GM21717 (cell line): ENCODE measurements at regions not wholly inside any gene's neighbourhood (a gene's known extent, or its start where the extent isn't known, plus 50 kb on each side); places are given as distances from the start of the nearest gene placed in this dataset.

Source experiments
- ATAC-seq: cut with Tn5 transposase; IDR thresholded peaks from one replicate; pipeline ENCODE4 v1.9.1; 2021; ENCODE audit warnings: mild to moderate bottlenecking, moderate library complexity; ENCODE audit not compliant: unreplicated experiment

DNA sequence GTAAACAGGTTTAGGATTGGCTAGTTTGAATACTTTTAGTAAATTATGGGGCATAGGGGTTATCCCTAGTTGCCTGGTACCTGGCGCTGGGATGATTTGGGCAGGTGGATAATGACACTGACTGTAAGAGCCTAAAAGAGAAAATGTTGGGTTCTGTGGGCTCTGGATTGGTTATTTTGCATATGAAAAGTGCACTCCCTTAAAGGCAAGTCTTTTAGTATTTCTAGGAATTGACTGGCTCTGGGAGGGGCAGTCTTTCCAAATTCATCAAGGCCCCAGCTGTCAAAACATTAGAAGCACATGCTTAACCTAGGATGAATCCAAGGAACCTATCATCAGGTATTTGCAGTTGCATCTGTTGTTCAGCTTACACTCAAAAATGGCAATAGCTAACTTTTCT, 454.6 kb upstream of the SORCS1 start:
- ATAC-seq, result no peak

DNA sequence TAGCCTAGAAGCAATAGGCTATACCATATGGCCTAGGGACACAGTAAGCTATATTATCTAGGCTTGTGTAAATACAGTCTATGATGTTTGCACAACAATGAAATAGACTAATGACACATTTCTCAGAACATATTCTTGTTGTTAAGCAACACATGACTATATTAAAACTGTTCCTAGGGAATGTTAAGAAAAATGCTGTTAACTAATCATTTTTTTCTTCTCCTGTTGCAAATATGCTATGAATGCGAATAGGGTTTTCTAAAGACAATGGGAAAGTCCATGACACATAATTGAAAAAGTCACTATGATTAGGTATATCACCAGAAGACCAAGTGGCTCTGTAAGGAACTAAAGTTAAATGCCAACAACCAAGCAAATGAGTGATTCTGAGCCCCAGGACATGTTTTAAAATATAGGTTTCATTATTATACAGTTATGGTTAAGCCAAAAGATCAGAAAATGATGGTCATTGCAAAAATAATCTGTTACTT, 454.0 kb upstream of the SORCS1 start:
- ATAC-seq, result no peak

DNA sequence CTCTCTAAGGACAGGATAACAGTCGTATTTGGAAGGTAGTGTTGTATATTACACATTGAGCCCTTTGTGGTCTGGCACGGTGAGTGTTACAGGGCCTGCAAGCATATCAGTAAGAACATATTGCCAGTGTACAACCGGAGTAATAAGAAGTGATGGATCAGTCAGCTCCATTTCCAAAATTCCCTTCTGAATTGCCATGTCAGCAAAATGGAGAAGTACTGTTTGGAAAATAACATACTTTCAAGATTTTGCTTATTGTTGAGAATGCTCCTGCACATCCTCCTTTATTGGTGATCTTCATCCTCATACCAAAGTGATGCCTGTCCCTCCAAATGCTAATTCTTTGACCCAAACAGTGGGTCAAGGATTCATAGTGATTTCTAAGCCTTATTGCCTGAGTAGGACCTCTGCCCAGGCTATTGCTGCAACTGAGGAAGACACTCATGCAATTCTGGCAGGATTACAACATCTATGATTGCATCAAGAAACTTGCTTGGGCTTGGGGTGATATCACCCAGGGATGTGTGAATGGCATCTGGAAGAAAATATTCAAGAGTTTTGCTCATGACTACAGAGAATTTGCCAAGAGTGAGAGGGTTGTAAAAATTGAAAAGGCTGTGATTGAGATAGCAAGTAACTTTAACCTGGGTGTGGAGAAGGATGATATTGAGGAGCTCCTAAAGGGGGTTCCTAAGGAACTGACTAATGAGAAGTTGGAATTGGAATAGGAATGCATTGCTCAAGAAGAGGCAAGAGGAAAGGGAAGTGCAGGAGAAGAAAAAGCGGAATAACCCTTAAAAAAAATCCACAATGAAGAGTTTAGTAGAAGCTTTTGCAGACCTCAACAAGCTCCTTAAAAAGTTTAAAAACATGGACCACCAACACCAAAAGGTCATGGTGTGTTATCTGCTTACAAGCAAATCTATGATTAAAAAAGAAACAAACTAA, 452.2 kb upstream of the SORCS1 start:
- no peak for ATAC-seq

DNA sequence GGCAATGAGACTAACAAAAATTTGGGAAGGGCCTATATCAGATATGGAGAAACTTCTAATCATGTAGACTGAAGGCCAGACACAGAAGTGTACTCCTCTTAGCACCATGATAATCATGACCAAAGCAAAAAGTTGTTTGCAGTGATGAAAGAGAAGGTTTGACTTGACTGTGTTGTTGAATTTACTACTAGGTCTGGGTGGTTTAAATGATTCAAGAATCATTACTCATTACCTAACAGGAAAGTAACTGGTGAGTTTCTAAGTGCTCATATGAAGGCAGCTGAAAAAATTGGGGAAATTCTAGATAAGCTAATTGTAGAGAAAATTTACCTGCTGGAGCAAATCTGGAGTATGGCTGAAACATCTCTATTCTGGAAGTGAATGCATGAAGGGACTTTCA, 451.5 kb upstream of the SORCS1 start:
- no peak for ATAC-seq

DNA sequence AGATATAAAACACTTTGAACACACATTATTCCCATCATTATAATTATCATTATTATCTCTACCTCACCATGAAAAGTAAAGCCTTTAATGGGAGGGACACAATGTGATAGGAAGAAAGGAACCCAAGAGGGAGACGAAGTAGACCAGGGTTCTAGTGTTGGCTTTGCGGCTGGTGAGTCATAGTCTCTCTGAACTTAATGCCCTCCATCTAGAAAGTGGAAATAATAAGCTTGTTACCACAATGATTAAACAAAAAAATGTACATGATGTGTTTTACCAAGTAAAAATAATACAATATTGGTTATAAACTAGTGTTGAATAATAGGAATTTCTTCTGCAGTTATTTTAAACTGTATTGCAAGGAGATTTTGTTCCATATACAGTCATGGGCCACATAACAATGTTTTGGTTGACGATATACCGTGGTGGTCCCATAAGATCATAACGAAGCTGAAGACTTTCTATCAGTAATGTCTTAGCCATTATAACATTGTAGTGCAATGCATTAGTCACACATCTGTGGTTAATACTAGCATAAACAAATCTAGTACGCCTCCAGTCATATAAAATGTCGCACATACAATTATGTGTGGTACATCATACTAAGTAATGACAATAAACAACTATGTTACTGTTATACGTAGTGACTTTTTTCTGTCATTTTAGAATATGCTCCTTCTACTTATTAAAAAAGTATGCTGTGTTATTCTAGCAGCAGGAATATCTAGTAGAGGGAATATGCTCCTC, 450.6 kb upstream of the SORCS1 start:
- no peak for ATAC-seq

DNA sequence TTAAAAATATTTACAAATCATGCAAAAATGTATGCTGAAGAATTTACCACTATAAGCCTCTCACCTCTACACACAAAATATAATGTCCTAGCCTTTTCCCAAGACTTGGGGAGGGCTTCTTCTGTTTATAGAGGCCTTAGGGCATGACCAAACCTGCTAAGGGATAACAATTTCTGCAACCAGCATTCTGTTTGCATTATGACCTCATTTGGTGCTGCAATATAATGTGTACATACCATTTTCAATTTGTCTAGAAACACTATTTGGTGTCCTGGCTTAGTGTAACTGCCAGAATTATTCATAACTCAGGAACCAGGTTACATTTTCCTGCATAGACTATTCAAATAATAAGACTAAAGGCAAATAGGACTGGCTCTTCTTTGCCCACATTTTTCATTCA, 446.6 kb upstream of the SORCS1 start:
- ATAC-seq, result no peak

DNA sequence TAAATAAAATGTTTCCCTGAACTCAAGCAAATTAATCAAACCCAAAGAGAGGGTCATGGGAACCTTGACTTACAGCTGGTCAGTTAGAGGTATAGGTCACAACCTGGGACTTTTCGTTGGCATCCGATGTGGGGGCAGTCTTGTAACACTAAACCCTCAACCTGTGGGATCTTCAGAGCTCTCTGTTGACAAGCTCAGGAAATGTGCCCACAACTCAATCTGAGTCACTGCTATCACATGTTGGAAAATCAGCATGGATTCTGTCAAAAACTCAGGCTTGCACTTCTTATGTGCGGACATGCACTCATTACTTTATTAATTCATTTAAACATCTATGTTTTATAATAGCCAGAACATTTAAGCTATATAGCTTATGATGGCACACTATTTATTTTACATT, 424.6 kb upstream of the SORCS1 start:
- no peak for ATAC-seq

DNA sequence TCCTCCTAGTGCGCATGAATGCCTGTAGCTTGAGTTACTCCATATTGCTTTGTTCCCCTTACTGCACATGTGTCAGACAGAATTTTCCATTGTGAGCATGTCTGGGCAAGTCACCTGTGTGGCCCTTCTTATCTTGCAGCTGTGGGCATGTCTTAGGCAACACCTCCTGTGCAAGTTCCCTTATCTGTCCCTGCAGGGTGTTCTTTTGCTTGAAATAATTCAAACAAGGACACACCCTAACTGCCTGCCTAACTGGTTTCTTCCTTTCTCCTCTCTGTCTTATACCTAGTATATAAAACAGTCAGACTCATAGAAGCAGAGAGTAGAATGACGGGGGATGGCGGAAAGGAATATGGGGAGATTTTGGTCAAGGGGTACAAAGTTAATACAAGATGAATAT, 421.1 kb upstream of the SORCS1 start:
- ATAC-seq, result no peak

DNA sequence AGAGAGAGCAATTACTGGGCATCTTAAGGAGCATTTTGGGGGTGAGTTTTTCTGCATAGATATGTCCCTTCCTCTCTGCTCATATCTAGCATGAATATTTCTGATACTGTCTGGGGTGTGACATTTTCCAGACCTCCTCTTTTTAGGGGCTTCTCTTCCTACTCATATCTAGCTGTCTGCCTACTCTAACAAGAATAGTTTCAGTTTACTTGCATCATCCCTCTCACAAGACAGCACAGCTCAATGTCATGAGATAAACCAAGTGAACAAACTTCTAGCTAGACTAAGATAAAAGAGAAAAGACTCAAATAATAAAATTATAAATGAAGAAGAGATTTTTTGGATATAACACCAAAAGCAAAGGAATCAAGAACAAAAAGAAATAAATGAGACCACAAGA, 419.5 kb upstream of the SORCS1 start:
- ATAC-seq, result no peak

DNA sequence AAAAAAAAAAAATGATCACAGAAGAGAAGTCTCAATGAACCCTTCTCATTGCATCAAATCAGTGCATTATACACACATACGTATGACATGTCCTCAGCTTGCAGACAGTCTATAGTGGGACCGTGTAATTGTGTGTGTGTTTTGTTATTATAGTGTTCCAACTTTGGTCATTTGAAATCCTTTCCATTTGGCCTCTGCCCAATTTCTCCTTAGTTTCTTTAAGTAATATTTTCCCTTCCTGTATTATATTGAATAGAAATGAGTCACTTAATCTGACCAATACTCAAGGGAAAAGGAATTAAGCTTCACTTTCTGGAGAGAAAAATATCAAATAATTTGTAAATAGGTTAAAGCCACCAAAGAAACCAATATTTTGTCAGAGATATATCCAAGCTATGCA, 415.5 kb upstream of the SORCS1 start:
- no peak for ATAC-seq

DNA sequence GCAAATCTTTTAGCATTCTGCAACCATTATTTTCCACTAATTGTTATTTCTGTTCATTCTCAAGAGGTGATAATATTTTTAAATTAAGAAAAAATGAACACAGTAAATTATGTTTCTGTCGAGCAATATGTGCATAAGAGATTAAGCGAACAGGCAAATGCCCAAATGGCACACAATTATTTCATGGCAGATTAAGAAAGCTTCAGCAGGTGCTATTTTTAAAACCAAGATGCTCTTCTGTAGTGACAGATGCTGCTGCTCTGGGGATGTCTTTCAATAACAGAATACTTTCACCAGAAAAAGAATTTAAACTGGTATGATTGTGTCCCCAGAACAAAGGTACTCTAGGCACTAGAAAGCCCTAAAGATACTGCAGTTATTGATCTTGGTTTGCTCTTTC, 412.7 kb upstream of the SORCS1 start:
- ATAC-seq, result no peak

DNA sequence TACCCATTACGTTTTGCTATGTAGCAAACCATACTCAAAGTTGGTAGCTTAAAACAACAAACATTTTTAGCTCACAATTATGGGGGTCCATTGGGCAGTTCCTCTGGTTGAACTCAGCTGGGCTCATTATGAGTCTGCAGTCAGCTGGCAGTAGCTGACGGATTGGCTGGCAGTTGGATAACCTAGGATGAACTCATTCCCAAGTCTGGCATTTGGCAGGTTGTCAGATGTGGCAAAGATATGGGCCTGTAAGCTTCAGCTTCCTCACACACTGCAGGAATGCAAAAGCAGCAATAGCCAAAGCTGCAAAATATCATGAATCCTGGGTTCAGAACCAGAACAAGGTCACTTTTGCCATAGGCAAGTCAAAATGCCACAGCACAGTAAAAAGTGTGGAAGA, 412.2 kb upstream of the SORCS1 start:
- no peak for ATAC-seq

DNA sequence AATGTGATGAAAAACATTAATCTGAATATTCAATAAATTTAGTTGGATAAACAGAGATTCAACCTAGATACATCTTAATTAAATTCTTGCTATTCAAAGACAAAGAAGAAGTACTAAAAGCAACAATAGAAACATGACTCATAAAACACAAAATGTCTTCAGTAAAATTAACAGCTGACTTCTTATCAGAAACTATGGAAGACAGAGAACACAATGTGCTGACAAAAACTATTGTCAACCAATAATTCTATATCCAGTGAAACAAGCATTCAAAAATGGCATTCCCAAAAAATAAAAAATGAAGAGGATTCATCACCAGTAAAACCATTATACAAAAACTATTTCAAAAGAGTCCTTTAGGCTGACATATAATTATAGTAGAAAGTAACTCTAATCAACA, 400.5 kb upstream of the SORCS1 start:
- no peak for ATAC-seq

DNA sequence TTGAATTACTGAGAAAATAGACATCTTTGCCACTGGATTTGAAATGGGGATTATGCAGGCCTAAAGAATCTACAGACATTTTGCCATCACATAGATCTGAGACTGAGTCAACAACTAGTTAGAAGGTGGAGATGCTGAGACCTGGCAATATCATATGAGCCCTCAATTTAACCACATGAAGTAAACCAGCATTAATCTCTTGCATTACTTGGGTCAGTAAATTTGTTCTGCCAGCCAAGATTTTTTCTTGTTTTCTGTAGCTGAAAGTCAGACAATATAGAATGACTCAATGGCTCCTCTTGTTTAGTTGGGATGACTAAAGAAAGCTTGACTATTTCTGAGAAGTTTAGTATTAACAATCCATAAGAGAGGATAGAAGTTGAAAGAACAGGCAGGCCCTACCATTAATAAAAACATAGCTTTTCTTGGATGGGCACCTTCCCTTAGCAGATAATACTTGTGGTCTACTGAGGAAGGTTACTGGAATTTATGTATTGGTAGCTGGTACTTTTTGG, 396.7 kb upstream of the SORCS1 start:
- no peak for ATAC-seq

DNA sequence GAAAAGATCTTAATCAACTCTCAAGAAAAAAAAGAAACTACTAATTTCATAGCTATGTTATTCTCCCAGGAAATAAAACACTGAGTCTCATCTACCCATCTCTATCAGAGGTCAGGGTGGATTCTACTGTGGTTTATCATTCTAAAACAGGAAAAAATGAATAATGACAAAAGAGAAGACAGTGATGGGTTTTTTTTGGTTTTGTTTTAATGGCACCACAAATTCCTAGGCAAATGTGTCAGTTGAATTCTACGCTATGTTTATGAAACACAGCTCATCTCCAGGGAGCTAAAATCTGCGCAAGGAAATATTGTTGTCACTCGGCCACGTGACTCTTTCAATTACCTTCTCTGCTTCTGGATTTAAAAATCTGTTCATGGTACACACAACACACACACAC, 393.4 kb upstream of the SORCS1 start:
- ATAC-seq, result no peak

DNA sequence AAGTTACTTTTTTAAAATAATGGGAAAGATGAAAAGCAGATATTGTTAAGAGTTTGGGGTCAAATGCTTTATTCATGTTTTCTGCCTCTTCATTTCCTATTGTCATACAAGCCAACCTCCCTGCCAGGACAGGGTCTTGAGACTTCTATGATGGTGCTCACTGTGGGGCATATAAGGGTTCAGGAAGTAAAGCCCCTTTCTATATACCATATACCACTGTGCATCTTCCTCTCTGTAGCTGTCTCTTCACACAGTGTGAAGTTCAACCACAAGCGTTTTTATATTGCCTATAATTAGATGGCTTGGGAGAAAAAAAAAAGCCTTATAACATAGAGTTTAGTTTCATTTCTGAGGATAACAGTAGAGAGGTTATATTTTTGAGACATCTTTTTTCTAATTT, 389.8 kb upstream of the SORCS1 start:
- no peak for ATAC-seq

DNA sequence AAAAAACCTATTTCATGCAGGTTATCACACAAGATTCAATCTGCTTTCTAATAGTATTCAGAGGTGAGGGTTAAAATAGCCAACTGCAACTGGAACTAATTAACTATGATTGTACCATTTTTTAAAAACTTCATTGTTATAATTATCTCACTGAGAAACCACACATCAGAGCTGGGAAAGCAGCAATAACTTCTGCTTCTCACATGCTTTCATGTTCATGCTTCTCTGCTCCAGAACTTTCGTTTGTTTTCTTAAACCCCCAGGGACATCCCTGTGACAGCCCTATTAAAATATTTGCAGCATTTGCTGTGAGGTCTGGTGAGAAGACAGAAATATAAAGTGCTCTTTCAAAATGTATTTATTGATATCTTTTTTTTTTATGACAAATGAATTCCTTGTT, 389.0 kb upstream of the SORCS1 start:
- ATAC-seq, result no peak

DNA sequence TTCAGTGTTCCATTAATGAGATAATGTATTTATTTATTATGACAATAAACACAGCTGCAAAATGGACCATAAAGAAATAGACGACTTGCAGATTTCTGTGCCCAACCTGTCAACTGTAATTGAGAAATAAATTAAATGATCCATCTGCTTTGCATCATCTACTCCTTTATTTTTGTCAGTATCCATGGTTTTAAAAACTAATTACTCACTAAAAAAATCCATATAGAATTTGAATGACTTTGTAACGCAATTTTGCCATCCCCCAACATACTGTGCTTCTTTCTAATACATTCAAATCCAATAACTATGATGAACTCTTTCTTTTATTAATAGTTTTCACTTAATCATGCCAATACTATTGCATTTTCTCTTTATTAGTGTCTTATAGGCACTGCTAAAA, 388.5 kb upstream of the SORCS1 start:
- no peak for ATAC-seq

DNA sequence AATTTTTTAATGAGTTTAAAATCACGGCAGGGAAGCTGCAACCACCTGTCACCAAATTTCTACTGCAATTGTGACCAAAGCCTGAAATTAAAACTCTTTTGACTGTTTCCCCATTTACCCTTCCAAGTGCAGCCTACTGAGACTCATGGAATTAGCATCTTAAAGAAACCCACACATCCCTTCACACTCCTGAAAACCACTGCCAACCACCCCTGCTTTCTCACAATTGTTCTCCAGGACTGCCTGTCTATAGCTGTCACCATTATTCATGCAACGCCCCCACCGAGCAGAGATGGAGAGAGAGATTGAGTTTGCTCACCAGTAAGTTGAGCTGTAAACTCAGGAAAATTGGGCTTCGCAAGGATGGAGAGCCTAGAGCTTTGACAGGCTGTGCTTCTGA, 383.8 kb upstream of the SORCS1 start:
- ATAC-seq, result no peak

DNA sequence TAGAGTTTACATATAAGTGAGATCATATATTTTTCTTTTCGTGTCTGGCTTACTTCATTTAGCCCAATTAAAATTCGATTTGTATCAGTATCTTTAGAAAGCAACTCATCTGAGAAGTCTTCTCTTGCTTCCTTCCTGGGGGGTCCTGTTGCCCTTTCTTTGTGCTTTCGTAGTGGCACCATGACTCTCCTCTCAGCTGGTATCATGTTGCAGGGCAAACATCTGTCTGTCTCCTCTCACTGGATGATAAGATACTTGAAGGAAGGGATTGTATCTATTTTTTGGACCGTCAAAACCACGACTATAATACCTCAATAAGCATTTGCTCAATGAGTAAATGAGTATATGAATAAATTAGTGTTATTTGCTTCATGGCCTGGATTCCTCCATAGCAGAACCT, 382.5 kb upstream of the SORCS1 start:
- ATAC-seq, result no peak

DNA sequence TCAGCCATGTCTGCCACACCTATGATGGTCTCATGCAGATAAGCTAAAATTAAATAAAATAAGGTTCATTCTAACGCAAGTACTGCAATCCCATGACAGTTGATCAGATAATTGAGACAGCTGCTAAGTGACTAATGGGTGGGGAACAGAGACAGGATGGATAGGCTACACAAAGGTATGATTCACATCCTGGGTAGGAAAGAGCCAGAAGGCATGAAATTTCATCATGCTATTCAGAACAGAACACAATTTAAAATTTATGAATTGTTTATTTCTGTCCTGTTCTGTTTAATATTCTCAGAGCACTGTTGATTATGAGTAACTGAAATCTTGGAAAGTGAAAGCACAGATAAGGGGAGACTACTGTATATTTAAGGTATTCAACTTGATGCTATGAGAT, 381.8 kb upstream of the SORCS1 start:
- no peak for ATAC-seq

DNA sequence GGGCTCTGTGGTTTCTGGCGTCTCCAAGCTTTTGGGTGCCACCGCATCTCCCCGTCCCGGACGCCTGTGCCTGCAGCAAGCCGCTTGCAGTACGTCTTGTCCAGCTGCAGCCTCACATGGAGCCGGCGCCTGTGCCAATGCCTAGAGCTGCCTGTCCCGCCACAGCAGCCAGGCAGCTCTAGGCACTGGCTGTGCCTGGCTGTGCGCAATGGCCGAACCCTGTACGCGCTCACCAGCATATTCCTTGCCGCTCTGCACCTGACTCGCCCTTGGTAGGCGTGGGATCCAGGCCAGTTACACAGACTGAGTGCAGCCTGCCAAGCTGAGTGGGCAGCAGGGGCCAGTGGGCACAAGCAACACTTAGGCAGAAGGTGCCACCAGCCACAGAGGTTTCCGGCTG, 381.2 kb upstream of the SORCS1 start:
- ATAC-seq, result no peak
